Left renal cortex interstitium (tissue), 4 donors: ENCODE measurements at regions not wholly inside any gene's neighbourhood (a gene's known extent, or its start where the extent isn't known, plus 50 kb on each side); places are given as distances from the start of the nearest gene placed in this dataset.
"Not testable (repeated sequence)": the region's sequence is repeated elsewhere in the genome, so short reads cannot be mapped to it uniquely, and the experiment has no call there.

Source experiments
- DNase-seq, 4 donors: peaks; one replicate each; pipeline ENCODE4 v3.0.0-alpha.2; 2013; ENCODE audit warnings: low read depth in 4 of 4, low spot score in 2 of 4, missing footprints in 1 of 4

GRCh38 chr11:19628018-19628417 lies 84.6 kb upstream of the NAV2 start:
- no peak for DNase-seq

DNA sequence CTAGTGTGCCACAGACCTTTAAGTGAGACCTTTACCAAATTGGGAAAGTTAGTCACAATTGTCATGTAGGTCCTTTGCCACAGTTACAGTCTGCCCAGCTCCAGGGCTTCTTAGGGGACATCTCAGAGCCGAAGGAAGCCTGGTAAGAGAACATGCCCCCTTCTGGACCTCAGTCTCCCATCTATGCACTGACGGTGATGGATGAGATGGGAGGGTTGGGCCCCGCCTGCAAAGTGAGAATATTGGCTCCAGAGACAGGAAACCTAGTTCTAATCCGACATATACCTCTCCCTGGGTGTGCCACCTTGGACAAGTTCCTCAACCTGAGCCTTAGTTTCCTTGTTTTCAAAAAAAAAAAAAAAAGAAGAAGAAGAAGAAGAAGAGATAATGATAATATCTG lies 85.1 kb upstream of the NAV2 start:
- no peak for DNase-seq

DNA sequence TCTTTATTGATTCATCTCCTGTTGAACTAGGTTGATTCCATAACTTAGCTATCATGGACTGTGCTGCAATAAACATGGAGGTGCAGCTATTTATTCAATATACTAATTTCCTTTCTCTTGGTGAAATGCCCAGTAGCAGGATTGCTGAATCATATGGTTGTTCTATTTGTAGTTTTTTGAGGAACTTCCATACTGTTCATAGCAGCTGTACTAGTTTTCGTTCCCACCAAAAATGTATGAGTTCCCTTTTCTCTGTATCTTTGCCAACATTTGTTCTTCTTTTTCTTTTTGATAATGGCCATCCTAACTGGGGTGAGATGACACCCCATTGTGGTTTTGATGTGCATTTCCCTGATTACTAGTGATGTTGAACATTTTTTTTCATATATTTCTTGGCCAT lies 87.2 kb upstream of the NAV2 start:
- no peak for DNase-seq

DNA sequence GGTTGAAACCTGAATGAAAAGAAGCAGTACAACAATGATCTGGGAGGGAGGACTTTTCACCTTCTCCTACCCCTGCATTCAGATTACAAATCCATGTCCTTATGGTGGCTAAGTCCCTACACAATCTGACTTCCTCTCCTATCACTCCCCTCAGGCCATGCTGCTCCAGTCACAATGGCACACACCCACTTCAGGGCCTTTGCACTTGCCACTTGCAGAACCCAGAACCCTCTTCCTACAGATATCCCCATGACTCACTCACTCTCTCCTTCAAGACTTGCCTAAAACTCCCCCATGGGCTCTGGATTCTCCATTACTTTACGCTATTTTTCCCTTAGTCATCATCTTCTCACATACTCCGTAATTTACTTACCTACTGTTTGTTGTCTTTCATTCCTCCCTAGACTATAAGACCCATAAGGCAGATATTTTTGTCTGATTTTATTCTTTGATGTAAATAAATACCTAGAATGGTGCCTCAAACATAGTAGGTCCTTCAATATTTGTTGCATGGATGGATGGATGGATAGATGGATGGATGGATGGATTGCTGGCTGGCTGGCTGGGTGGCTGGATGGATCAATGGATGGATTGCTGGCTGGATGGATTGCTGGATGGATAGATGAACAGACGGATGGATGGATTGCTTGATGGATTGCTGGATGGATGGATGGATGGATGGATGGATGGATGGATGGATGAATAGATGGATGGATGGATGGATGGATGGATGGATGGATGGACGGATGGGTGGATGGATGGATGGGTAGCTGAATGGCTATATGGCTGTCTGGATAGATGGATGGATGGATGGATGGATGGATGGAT lies 94.7 kb upstream of the NAV2 start:
- DNase-seq = no peak

GRCh38 chr11:19615341-19616183 lies 97.1 kb upstream of the NAV2 start:
- DNase-seq = no peak

- no peak for DNase-seq
These were observed 98.2 kb upstream of the NAV2 start for GRCh38 chr11:19614370-19614940.

- DNase-seq = not testable (repeated sequence)
These were observed 100.6 kb upstream of the NAV2 start for GRCh38 chr11:19612025-19612424.

DNA sequence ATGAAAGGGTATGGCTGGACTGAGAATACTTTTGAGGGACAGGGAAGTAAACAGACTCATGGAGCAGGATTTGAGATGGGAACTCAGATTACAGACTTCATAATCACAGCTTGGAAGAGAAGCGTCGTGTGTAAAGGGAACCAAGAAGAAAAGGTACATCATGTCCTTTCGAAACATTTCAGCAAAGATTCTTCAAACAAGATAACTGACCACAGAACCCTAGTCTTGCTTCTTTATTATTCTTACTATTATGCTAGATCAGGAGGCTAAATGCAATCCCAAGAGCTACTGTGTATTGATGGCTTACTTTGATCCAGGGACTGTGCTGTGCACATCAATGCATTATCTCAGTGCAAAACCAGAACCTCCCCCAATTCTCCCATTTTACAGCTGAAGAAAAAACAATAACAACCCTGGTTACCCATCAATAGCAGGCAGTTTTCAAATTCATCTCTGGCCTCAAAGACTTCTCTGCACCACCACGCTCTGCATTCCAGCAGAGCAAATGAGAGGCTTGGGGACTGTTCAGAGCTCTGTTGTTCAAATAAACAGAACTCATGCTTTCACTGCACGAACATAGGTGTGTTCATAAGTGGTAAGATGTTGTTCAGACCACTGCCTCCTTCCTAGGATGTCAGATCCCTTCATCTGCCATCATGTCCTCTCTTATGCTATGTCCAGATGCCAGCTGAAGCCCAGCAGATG lies 104.8 kb upstream of the NAV2 start:
- no peak for DNase-seq

DNA sequence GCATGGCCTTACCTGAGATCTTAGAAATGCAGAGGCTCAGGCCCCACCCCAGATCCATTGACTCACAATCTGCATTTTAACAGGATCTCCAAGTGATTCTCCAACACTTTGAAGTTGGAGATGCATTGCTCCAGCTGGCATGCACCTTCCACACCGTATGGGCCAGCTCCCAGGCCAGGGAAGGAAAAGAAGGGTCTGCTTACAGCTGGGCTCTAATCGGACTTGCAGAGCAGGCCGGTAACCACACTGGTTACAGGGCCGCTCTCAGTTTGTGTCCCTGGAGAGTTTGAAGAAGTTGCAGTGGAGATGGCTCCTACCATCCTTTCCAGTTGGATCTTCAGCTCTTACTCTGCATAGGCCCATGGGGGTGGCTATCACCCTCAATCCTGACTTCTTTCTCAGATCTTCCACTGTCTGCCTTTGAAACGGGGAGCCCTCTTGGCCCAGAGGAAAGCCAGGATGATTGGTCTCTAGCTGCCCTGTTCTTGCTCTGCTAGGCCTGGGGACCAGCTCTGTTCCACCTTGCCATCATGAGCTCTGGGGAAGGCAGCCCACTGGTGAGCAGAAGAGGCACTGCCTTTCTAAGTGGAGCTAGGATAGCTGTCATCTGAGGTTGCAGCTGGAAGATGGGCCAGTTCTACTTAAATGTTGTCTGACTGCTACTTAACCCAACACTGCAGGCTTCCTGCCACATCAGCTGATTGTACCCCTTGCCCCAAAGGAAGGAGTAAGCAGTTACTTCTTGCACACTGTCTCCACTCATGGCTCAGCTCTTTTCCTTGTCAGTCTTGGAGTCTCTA lies 105.6 kb upstream of the NAV2 start:
- DNase-seq = no peak

DNA sequence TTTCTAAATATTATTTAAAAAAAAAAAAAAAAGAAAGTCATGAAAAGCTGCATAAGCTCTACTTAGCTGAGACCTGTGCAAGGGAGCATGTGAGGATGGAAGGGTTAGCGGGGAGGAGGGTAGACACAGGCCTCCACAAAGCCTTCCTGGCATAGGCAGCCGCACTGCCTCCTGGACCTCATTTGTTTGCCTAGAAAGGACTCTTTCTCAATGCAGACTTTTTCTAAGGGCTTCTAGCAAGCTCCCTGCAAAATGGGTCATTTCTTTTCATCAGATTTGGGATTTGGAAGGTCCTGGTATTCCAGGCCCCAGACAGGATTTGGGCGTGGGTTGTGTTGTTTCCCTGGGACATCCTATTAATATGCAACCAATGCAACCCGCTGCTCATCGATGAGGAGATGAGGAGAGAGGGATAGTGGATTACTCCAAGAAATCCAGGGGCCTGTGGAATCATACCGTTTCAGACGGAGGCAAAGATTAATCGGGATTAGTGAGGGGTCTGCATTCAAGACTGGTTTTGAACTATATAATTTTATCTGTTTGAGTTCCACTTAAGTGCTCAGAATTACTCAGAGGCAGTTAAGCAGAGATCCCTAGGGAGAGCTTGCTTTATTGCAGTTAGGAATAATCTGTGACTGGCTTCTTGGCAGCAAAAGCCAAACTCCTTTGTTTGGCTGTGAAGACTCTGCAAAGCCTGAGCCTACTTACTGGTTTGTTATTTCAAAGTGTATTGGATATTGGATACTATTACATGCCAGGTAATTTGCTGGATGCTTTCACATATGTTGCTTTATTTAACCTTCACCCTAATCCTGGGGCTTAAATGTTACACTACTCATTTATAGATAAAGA lies 106.9 kb upstream of the NAV2 start:
- peak in 1 of 4 donors; percentile 9 for DNase-seq

- DNase-seq = no peak
These were observed 107.8 kb upstream of the NAV2 start for GRCh38 chr11:19604679-19605375.

DNA sequence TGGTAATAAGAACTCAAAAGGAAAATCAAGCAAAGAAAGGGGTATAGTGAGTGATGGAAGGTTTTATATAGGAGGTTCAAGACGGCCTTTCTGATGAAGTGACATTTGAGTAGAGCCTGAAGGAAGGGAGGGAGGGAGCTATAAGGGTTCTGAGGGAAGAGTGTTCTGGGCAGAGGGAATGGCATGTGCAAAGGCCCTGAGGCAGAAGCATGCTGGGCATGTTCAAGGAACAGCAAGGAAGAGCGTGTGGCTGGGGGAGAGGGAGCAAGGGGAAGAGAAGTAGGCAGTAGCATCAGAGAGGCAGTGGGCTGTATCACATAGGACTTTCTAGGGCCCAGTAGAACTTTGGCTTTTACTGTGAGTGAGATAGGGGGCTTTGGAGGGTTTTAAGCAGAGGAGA lies 108.9 kb upstream of the NAV2 start:
- DNase-seq = no peak

DNA sequence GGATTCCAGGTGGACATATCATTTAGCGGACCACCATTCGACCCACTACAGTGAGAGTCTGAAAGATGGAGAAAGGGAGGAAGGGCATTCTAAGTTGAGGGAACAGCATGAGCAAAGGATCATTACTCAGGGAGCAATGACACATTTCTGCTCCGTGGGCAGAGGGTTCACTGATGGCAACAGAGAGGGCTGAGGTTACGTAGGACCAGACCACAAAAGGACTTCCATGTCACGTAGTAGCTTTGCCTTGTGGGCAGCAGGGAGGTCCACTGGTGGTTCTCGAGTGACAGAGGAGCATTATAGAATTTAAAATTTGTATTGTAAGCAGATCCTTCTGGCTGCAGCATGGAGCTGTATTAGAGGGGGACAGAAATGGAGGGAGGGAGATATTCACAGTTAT lies 109.7 kb upstream of the NAV2 start:
- DNase-seq = no peak

- DNase-seq = no peak
These were observed 110.2 kb upstream of the NAV2 start for GRCh38 chr11:19602406-19602805.

DNA sequence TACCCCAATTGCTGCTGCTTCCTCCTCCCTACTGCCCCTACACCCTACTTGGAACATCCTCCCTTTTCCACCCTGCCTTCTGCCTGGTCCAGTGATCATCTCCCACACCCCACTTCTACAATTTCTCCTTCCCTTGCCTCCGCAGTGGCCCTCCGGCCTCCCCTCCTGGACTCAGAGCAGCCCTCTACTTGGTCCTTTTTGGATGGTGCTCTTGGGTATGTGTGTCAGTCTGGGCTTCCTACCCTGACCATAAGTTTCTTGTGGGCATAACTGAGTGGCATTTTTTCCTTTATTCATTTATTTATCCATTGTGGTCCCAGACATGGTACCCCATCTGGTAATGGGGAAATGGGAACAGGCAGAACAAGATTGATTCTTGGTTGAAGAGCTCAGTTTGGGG lies 111.4 kb upstream of the NAV2 start:
- no peak for DNase-seq

GRCh38 chr11:19599681-19600080 lies 113.0 kb upstream of the NAV2 start:
- DNase-seq = no peak

GRCh38 chr11:19598876-19599486 lies 113.7 kb upstream of the NAV2 start:
- DNase-seq = no peak

- DNase-seq = no peak
These were observed 114.2 kb upstream of the NAV2 start for GRCh38 chr11:19598456-19598855.
